ENCODE measurements at regions not wholly inside any gene's neighbourhood (a gene's known extent, or its start where the extent isn't known, plus 50 kb on each side); places are given as distances from the start of the nearest gene placed in this dataset.

GRCh38 chr6:99016355-99016754 lies 68.6 kb upstream of the FBXL4 start:
- H4K5ac ChIP-seq (ENCODE audit: insufficient read length, low read depth, low read length), result no peak overlapping the region
- no peak overlapping the region for H2BK5ac ChIP-seq (ENCODE audit: insufficient read length, low read length)
- H3K56ac ChIP-seq (ENCODE audit: insufficient read length, low read depth, low read length), result no peak overlapping the region
- H3K23me2 ChIP-seq (ENCODE audit: insufficient read length, low read depth, low read length, poor library complexity, severe bottlenecking), result no peaks in the 10 kb centered on the region
- H3K18ac ChIP-seq (ENCODE audit: insufficient read length, low read depth, low read length), result no peak overlapping the region
- H2AK5ac ChIP-seq (ENCODE audit: insufficient read length, low read length), result no peak overlapping the region
- no peak overlapping the region for H4K91ac ChIP-seq (ENCODE audit: insufficient read length, low read depth, low read length)
- no peaks in the 10 kb centered on the region for H3K27me3 ChIP-seq (ENCODE audit: insufficient read depth, low read length)
- no peaks in the 10 kb centered on the region for H4K20me1 ChIP-seq (ENCODE audit: control insufficient read depth, insufficient read depth, insufficient read length)
- H3K4me2 ChIP-seq (ENCODE audit: insufficient read depth, insufficient read length, low read length), result no peak overlapping the region
- no peaks in the 10 kb centered on the region for H3K9me3 Mint-ChIP-seq
- H3K4me1 Mint-ChIP-seq, result no peaks in the 10 kb centered on the region
- no peak overlapping the region for H3K9ac ChIP-seq (ENCODE audit: extremely low read depth, insufficient read length, low read length)
- H3K4me1 ChIP-seq (ENCODE audit: insufficient read depth, low read length), result no peaks in the 10 kb centered on the region
- H3K27ac ChIP-seq (ENCODE audit: insufficient read length, low read depth, low read length), result no peak overlapping the region
- H3K14ac ChIP-seq (ENCODE audit: insufficient read depth, low read length), result no peak overlapping the region
- no peak overlapping the region for H3K4me3 Mint-ChIP-seq
- H2BK20ac ChIP-seq (ENCODE audit: low read depth, low read length, poor library complexity, severe bottlenecking), result no peak overlapping the region
- H3K27ac Mint-ChIP-seq, result no peak overlapping the region
- no peaks in the 10 kb centered on the region for H3K79me1 ChIP-seq (ENCODE audit: insufficient read depth, low read depth, low read length, poor library complexity, severe bottlenecking)
- TF ChIP-seq CTCF (conservative IDR thresholded peaks at IDR 0.05), result no peak
- H2BK120ac ChIP-seq (ENCODE audit: low read depth, low read length, poor library complexity, severe bottlenecking), result no peak overlapping the region
- no CpG with 5 or more reads among the region's 1 CpG for WGBS (ENCODE audit: extremely low coverage, insufficient read length, low lambda C conversion rate)
- no peak overlapping the region for H3T11ph ChIP-seq (ENCODE audit: low read length)
- no peak overlapping the region for H3K23ac ChIP-seq (ENCODE audit: insufficient read length, low read depth, low read length)
- no peaks in the 10 kb centered on the region; the same call in 1 of the 2 replicates for H3K27me3 Mint-ChIP-seq (ENCODE audit: low read depth)
- H2BK12ac ChIP-seq (ENCODE audit: insufficient read length, low read depth, low read length), result no peak overlapping the region
- no peaks in the 10 kb centered on the region for H3K9me3 ChIP-seq (ENCODE audit: control insufficient read depth, low read depth, low read length)
- no peak overlapping the region for H2BK15ac ChIP-seq (ENCODE audit: low read depth, low read length)
- H4K8ac ChIP-seq (replicated peaks; ENCODE audit: insufficient read length, low read depth, low read length), result no peak overlapping the region
- no peak overlapping the region for H3K4ac ChIP-seq (ENCODE audit: low read depth, low read length)
- no peak for DNase-seq
- H3K79me2 ChIP-seq (ENCODE audit: insufficient read depth, low read length), result no peaks in the 10 kb centered on the region
- no peak overlapping the region for H2AFZ ChIP-seq (ENCODE audit: low read length)
- H3K36me3 Mint-ChIP-seq (ENCODE audit: insufficient read depth in 1 of 3, low read depth in 3 of 3), result no peaks in the 10 kb centered on the region; a peak in 1 of 7 replicates
